ENCODE measurements at regions not wholly inside any gene's neighbourhood (a gene's known extent, or its start where the extent isn't known, plus 50 kb on each side); places are given as distances from the start of the nearest gene placed in this dataset.
"Not testable (repeated sequence)": the region's sequence is repeated elsewhere in the genome, so short reads cannot be mapped to it uniquely, and the experiment has no call there.

DNA sequence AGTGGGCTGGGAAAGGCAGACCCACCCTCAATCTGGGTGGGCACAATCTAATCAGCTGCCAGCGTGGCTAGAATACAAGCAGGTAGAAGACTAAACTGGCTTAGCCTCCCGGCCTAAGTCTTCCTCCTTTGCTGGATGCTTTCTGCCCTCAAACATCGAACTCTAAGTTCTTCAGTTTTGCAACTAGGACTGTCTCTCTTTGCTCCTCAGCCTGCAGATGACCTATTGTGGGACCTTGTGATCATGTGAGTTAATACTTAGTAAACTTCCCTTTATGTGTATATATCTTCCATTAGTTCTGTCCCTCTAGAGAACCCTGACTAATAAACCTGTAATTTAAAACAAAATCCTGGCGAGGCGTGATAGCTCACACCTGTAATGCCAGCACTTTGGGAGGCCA lies 51.8 kb upstream of the SLC39A8 start:
- 96 to 99% methylated on average over 5 of the region's 5 CpGs for WGBS, 2 donors
- intact Hi-C loops (cut with DNase I) = not testable (repeated sequence)

DNA sequence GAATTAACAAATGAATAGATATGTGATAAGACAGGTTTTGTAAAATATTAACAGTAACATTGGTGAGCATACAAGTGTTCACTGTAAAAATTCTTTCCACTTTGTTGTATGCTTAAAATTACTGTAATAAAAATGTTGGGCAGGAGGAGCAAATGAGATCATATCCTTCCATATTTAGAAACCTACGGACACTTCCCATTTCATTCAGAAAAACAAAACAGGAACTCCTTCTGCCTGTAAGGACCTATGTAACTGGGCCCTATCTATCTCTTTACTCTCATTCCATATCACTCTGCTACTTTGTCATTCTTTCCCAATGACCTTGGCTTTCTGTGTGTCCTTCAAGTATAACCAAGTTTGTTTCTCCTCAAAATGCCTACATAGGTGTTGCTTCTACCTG lies 53.7 kb upstream of the SLC39A8 start:
- Histone ChIP-seq H3K9me3 (no peaks in the 10 kb centered on the region), H3K4me1 (no peaks in the 10 kb centered on the region), H3K27ac (no peak overlapping the region), H3K4me3 (replicated peaks in 1 of 3) (no peak overlapping the region), H3K27me3 (no peaks in the 10 kb centered on the region), H3K36me3 (no peaks in the 10 kb centered on the region)
- DNase-seq = no peak
- TF ChIP-seq, protein P1, sequence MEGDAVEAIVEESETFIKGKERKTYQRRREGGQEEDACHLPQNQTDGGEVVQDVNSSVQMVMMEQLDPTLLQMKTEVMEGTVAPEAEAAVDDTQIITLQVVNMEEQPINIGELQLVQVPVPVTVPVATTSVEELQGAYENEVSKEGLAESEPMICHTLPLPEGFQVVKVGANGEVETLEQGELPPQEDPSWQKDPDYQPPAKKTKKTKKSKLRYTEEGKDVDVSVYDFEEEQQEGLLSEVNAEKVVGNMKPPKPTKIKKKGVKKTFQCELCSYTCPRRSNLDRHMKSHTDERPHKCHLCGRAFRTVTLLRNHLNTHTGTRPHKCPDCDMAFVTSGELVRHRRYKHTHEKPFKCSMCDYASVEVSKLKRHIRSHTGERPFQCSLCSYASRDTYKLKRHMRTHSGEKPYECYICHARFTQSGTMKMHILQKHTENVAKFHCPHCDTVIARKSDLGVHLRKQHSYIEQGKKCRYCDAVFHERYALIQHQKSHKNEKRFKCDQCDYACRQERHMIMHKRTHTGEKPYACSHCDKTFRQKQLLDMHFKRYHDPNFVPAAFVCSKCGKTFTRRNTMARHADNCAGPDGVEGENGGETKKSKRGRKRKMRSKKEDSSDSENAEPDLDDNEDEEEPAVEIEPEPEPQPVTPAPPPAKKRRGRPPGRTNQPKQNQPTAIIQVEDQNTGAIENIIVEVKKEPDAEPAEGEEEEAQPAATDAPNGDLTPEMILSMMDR (IDR thresholded peaks at IDR 0.05) = no peak
- TF ChIP-seq POLR2A (IDR thresholded peaks at IDR 0.05) = no peak
- intact Hi-C loops (cut with DNase I) = no loop called here
- WGBS, 2 donors = 64 to 73% methylated on average over 1 of the region's 1 CpG

More for the DNA sequence above, 51.8 kb upstream of the SLC39A8 start:
- not testable (repeated sequence) for H3K4me3 ChIP-seq (replicated peaks in 1 of 3); H3K4me1 ChIP-seq; DNase-seq; H3K36me3 ChIP-seq; H3K27ac ChIP-seq; H3K27me3 ChIP-seq; H3K9me3 ChIP-seq

DNA sequence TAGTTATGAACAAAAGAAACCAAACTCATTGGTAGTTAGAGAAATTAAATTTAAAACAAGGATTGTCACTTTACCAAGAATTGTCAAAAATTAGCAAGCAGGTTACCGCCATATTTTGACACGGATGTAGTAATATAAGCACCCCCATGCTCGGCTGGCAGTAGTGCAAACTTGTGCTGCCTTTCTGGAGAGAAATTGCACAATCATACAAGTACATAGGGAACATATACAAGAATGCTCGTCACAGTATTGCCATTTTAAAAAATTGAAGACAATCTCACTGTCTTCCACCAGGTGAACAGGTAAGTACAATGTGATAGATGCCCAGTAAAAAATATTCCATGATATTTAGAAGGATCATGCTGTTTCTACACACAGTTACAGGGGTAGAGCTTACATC lies 55.6 kb upstream of the SLC39A8 start:
- DNase-seq = no peak
- Histone ChIP-seq H3K9me3 (no peaks in the 10 kb centered on the region), H3K27me3 (no peaks in the 10 kb centered on the region), H3K4me3 (replicated peaks in 1 of 3) (no peak overlapping the region), H3K4me1 (no peaks in the 10 kb centered on the region), H3K27ac (no peak overlapping the region), H3K36me3 (no peaks in the 10 kb centered on the region)
- TF ChIP-seq, protein P1 (IDR thresholded peaks at IDR 0.05) = no peak
- no peak for TF ChIP-seq POLR2A (IDR thresholded peaks at IDR 0.05)
- intact Hi-C loops (cut with DNase I) = no loop called here
- WGBS, 2 donors = 90 to 94% methylated on average over 4 of the region's 4 CpGs

DNA sequence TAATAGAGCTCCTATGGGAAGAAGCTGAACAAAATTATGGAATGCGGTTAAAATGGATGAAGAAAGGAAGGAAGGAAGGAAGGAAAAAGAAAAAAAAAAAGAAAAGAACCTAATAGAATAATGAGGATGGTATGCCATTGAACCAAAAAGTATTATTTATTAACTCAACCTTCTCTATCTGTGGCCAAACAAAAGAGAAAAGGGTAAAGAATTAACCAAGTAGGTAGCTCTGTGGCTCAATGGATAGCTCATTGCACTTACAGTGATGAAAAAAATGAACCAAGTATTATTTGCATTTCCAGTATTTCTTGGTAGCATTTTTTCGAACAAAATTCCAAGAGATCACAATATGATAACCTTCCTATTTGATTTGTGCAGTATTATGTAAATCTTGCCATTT lies 56.9 kb upstream of the SLC39A8 start:
- no peak overlapping the region for H3K4me3 ChIP-seq (replicated peaks in 1 of 3)
- intact Hi-C loops (cut with DNase I) = no loop called here
- no peaks in the 10 kb centered on the region for H3K27me3 ChIP-seq
- no peak overlapping the region for H3K27ac ChIP-seq
- H3K4me1 ChIP-seq = no peaks in the 10 kb centered on the region
- DNase-seq = no peak
- WGBS, 2 donors = 91 to 92% methylated on average over 2 of the region's 2 CpGs
- no peaks in the 10 kb centered on the region for H3K9me3 ChIP-seq
- H3K36me3 ChIP-seq = no peaks in the 10 kb centered on the region
- TF ChIP-seq, protein P1 (IDR thresholded peaks at IDR 0.05) = no peak

DNA sequence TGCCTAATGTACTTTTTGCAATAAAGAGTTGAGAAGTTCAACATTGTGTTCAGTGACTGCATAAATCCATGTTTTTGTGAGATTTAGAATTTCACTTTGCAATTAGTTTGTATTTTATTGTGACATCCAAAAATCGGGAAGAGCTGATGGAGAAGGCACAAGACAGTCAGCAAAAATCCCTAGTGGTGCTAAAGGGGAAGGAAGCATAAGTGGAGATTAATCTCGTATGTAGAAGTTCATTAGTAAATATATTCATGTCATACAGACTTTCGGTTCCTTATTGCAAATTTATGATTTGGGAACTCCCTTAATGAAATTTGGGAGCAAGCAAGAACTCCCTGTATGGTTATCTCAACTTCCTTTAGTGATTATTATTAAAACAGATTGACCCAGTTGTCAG lies 57.8 kb upstream of the SLC39A8 start:
- no peaks in the 10 kb centered on the region for H3K27me3 ChIP-seq
- intact Hi-C loops (cut with DNase I) = no loop called here
- WGBS, 2 donors = 83 to 87% methylated on average over 3 of the region's 3 CpGs
- H3K36me3 ChIP-seq = no peaks in the 10 kb centered on the region
- no peak for DNase-seq
- no peak for TF ChIP-seq POLR2A (IDR thresholded peaks at IDR 0.05)
- TF ChIP-seq, protein P1 (IDR thresholded peaks at IDR 0.05) = no peak
- no peaks in the 10 kb centered on the region for H3K9me3 ChIP-seq
- H3K4me1 ChIP-seq = no peaks in the 10 kb centered on the region
- H3K4me3 ChIP-seq (replicated peaks in 1 of 3) = no peak overlapping the region
- no peak overlapping the region for H3K27ac ChIP-seq

DNA sequence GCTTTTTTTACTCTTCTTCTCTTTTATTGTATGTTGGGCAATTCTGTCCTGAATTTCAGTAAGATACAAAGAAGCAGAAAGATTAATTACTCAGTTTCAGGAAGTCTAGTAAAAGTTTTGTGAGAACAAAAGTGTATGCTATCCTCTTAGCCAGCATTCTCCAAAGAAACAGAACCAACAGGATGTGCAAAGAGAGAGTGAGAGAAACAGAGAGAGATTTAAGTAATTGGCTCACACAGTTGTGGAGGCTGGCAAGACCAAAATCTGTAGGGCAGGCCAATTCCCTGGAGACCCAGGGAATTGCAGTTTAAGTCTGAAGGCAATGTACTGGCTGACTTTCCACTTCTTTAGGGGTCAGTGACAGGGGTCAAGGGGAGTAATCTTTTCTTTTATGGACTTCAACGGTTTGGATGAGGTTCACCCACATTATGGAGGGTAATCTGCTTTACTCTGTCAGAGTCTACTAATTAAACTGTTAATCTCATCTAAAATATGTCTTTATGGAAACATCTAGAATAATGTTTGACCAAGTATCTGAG lies 59.2 kb upstream of the SLC39A8 start:
- H3K4me3 ChIP-seq (replicated peaks in 1 of 3) = no peak overlapping the region
- no peak overlapping the region for H3K27ac ChIP-seq
- no peaks in the 10 kb centered on the region for H3K36me3 ChIP-seq
- no peaks in the 10 kb centered on the region for H3K9me3 ChIP-seq
- no peaks in the 10 kb centered on the region for H3K27me3 ChIP-seq
- DNase-seq = no peak
- 11 to 16% methylated on average over 1 of the region's 1 CpG for WGBS, 2 donors
- intact Hi-C loops (cut with DNase I) = no loop called here
- TF ChIP-seq, protein P1 (IDR thresholded peaks at IDR 0.05) = no peak
- no peak for TF ChIP-seq POLR2A (IDR thresholded peaks at IDR 0.05)
- H3K4me1 ChIP-seq = no peaks in the 10 kb centered on the region

All from thyroid gland (tissue), 4 donors.